Stromal cell of bone marrow (primary cell): ENCODE measurements at regions not wholly inside any gene's neighbourhood (a gene's known extent, or its start where the extent isn't known, plus 50 kb on each side); places are given as distances from the start of the nearest gene placed in this dataset.
A peak's percentile ranks its signal among the peaks of the same experiment; 100 is the strongest.
"Not testable (repeated sequence)": the region's sequence is repeated elsewhere in the genome, so short reads cannot be mapped to it uniquely, and the experiment has no call there.

Experiments used
- DNase-seq: peaks from one replicate; pipeline ENCODE4 v3.0.0-alpha.2; 2012; ENCODE audit warnings: low read depth

DNA sequence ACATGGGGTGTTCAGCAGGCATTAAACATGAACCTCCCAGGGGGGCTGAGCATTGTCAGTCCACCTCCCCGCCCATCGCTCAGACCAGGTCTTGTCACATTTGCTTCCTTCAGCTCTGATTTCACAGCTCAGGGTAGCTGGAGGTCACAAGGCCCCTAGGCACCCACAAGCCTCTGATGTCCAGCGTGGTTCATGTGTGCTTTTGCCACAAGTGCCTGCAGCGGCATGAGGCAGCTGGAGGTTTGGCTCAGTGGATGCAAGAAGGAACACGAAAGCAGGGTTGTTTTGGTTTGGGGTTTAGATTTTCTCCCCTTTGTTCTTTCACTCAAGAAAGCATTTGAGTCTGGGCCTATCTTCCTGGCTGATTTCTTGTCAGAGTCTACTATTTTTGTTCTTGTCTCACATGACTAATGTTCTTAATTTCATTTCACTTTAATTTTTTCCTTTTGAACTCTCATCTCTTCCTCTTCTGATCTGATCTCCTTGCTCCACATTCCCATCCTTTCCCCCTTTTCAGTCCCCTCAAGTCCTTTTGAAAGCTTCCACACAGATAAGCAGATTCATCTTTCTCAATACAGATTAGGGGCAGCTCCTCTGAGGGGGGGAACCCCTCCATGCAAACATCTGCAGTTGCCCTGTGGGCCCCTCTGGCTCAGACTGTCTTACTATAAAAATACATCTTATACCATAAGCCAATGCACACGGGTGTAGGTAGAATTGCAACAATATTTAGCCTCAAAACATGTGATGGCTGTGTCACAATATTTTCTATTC, 68.1 kb upstream of the CEP85L start:
- no peak for DNase-seq

- DNase-seq: no peak
Measured at GRCh38 chr6:118718903-118719302, 67.5 kb upstream of the CEP85L start.

DNA sequence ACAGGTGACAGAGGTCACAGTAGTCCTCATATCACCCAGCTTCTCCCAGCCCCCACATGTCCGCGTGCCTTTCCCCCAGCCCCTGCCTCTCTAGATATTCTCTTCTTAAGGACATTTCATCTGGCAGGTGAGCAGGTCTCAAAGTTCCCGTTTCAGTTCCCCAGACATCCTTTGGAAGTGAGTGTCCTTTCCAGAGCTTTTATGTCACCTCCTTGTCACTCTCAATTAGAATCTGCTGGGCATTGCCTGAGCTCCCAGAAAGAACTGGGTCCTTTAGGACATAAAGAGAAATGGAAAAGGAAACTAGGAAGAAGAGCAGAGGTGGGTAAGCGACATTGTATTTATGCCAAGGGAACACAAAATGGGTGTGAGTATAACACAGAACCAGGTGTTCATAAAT, 66.9 kb upstream of the CEP85L start:
- DNase-seq: no peak

DNA sequence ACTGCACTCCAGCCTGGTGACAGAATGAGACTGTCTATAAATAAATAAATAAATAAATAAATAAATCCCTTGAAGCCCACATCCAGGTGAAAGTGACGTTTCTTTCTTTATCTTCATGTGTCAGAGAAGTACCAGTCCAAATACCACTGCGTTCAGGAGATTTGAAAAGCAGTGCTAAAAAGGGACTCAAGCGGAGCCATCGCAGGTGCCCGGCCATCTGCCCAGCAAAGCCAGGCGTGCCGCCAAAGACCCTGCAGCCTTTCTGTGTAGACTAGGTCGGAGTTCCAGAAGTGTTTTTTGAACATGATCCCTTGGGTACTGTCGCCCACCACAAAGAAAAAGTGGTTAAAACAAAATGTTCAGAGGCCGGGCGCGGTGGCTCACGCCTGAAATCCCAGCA, 65.7 kb upstream of the CEP85L start:
- no peak for DNase-seq

GRCh38 chr6:118715907-118716306, 64.5 kb upstream of the CEP85L start:
- DNase-seq: not testable (repeated sequence)

GRCh38 chr6:118715376-118715775, 64.0 kb upstream of the CEP85L start:
- DNase-seq: no peak

GRCh38 chr6:118714756-118715155, 63.4 kb upstream of the CEP85L start:
- no peak for DNase-seq

DNA sequence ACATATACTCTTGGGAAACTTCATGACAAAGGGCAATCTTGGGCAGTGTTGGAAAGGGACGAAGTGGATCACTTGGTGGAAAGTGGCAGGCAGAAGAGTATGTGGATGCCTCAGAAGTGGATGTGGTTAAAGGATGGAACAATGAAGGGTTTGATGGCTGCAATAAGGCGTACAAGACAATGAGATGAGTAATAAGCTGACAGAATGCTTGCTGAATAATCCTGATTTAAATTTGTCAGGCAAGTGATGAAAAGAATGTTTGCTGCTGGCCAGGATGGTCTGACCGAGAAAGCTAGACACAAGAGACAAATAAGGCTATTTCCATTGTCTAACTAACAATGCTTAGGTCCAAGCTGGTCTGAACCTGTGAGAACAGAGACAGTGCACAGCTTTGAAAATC, 61.6 kb upstream of the CEP85L start:
- peak; percentile 21 for DNase-seq

GRCh38 chr6:118710616-118711015, 59.2 kb upstream of the CEP85L start:
- DNase-seq: no peak

DNA sequence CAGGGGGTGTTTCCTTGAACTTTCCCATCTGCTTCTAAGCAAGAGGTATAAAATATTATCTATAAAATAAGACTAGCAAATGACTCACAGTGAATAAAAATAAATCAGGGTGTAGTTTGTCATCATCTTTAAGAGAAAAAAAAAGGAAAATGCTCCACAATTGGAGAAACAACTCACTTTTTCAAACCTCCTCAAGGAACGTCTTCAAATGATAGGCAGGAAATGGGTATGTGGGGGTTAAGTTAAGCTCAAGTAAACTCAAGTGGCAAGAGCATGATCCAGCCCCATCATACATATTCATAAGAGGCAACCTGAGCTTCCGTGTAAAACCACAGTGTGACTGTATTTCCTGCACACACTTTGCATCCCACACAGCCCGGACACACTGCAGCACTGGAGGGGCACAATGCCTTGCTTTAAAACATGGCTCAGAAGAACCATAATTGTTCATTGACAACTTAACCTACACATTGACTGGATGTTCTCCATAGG, 58.5 kb upstream of the CEP85L start:
- peak; percentile 27 for DNase-seq

- DNase-seq: peak; percentile 77
Measured at GRCh38 chr6:118708744-118709143, 57.4 kb upstream of the CEP85L start.

- no peak for DNase-seq
Measured at GRCh38 chr6:118708055-118708454, 56.7 kb upstream of the CEP85L start.

DNA sequence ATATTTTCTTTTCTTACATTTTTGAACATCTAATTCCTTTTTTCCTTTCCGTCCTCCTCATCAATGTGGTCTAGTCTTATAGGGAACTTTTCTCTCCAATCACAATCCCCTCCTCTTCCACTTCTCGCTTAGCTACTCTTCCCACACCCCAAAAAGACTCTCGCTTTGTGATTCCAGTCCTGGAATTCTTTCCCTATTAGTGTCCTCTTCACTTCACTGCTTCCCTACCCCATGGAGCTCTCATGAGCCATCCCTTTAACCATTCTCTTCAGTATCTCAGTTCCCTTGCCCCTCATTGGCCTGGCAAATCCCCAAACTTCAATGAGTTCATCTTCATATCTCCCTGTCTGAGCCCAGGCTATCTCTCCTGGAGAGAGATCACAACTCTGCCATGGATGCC, 55.3 kb upstream of the CEP85L start:
- DNase-seq: no peak

- DNase-seq: no peak
Measured at GRCh38 chr6:118705544-118706491, 54.4 kb upstream of the CEP85L start.

- DNase-seq: no peak
Measured at GRCh38 chr6:118704915-118705314, 53.5 kb upstream of the CEP85L start.

DNA sequence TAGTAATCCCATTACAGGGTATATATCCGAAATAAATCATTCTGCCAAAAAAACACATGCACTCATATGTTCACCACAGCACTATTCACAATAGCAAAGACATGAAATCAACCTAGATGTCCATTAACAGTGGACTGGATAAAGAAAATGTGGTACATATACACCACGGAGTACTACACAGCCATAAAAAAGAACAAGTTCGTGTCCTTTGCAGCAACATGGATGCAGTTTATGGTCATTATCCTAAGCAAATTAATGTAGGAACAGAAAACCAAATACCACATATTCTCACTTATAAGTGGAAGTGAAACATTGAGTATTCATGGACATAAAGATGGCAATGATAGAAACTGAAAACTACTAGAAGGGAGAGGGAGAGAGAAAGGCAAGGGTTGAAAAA, 49.9 kb upstream of the CEP85L start:
- DNase-seq: not testable (repeated sequence)
